ENCODE measurements at regions not wholly inside any gene's neighbourhood (a gene's known extent, or its start where the extent isn't known, plus 50 kb on each side); places are given as distances from the start of the nearest gene placed in this dataset.

DNA sequence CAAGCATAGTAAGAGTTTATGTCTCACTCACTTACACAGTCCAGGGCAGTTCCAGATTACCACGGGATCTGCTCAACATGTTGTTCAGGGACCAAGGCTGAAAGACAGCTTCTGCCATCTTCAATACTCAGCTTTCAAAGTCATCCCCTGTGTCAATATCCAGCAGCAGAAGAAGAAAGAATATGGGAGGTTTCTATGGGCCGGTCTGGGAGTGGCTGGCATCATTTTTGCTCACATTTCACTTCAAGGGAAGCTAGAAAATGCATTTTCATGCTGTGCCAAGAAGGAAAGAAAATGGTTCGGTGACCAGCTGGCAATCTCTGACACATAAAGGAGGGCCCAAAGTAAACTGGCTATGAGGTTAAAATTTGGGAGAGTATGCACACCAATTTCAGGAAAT lies 211.5 kb upstream of the KLF3 start:
- no peaks in the 10 kb centered on the region for H3K4me1 ChIP-seq (replicated peaks in 1 of 2)
- in situ Hi-C loops (cut with MboI; ENCODE audit: low pct_unique_long_range_greater_than_20kb in 2 of 9, low sequenced_read_pairs in 9 of 9, unreplicated experiment in 9 of 9) = no loop called here
- H3K4me3 ChIP-seq = no peak overlapping the region
- WGBS, 10 experiments = 5 to 100% (median 67%) methylated on average over 1 to 3 of the region's 3 CpGs; no CpG with 5 or more reads in 2 of the 10 experiments
- peak in 2 of 8 experiments; percentile 69 to 72 for ATAC-seq (replicated peaks in 6 of 8)
- no peak overlapping the region for H3K27ac ChIP-seq

- Histone ChIP-seq H3K27ac (no peak overlapping the region), H3K4me1 (replicated peaks in 1 of 2) (no peaks in the 10 kb centered on the region), H3K4me3 (no peak overlapping the region)
- in situ Hi-C loops (cut with MboI; ENCODE audit: low pct_unique_long_range_greater_than_20kb in 2 of 9, low sequenced_read_pairs in 9 of 9, unreplicated experiment in 9 of 9) = no loop called here
- WGBS, 10 experiments = 50 to 100% (median 89%) methylated on average over 1 to 3 of the region's 3 CpGs
- no peak for ATAC-seq (replicated peaks in 6 of 8)
Measured at GRCh38 chr4:38453253-38453881, 210.6 kb upstream of the KLF3 start.

DNA sequence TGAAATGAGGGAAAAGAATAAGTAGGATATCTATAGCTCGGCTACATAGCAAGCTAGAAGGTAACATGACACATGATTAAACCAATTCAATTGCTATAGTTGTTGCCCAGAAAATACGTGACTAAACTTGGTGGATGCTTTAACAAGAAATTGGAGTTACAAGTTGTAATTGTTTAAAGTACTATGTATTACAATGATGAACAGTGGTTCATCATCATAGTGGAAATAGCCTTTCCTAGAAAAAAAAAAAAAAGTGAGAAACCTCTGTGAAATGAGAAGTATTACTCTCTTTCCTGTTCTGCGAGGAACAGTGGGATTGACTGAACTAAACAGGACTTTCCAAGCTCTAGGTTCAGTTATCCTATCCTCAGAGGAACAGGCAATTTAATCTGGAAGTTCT lies 209.7 kb upstream of the KLF3 start:
- in situ Hi-C loops (cut with MboI; ENCODE audit: low pct_unique_long_range_greater_than_20kb in 2 of 9, low sequenced_read_pairs in 9 of 9, unreplicated experiment in 9 of 9) = no loop called here
- no peak for ATAC-seq (replicated peaks in 6 of 8)
- Histone ChIP-seq H3K27ac (no peak overlapping the region), H3K4me3 (no peak overlapping the region), H3K4me1 (replicated peaks in 1 of 2) (no peaks in the 10 kb centered on the region)
- WGBS, 10 experiments = 50 to 100% (median 92%) methylated on average over 1 to 3 of the region's 3 CpGs

DNA sequence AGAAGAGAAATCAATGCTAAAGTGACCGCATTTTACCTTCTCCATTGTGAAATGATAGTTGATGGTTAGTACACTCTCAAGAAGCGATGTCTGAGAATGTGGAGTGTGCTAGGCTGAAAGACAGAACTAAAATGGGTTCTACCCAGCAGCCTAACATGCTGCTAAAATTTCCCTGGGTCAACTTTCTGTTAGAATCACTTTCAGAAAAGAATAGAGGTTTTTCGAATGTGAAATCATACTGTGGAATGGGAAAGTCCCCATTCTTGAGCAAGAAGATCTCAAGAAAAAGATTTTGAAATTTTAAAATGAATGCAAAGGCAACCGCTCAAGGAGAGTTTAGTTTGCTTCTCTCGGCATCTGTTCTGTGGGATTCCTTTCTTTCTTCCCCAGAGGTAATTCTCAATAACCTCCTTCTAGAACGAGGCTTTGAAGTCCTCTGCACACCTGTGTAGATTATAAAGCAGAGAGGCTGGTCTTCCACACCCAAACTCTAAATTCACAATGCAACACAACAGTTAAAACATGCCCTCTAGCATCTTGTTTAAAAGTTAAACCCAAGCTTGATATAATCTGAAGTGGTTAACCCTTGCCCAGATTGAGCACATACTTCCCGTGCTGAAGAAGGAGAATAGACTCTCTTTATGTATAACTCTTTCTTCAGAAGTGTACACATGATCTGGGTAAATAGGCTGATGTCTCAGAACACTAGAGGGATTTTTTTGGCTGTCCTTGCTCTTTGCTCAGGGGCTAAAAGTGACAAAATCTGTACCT lies 208.7 kb upstream of the KLF3 start:
- ATAC-seq (replicated peaks in 6 of 8) = no peak
- no peak overlapping the region for H3K4me3 ChIP-seq
- 47 to 90% (median 82%) methylated on average over 2 to 6 of the region's 7 CpGs; no CpG with 5 or more reads in 2 of the 10 experiments for WGBS, 10 experiments

GRCh38 chr4:38456096-38456495 lies 207.9 kb upstream of the KLF3 start:
- Histone ChIP-seq H3K27ac (no peak overlapping the region), H3K4me3 (no peak overlapping the region), H3K4me1 (replicated peaks in 1 of 2) (no peaks in the 10 kb centered on the region)
- ATAC-seq (replicated peaks in 6 of 8) = no peak
- WGBS, 10 experiments = 80 to 100% methylated on average over 1 of the region's 1 CpG; no CpG with 5 or more reads in 8 of the 10 experiments
- in situ Hi-C loops (cut with MboI; ENCODE audit: low pct_unique_long_range_greater_than_20kb in 2 of 9, low sequenced_read_pairs in 9 of 9, unreplicated experiment in 9 of 9) = no loop called here

More for the DNA sequence above, 208.7 kb upstream of the KLF3 start:
- in situ Hi-C loops (cut with MboI; ENCODE audit: low pct_unique_long_range_greater_than_20kb in 2 of 9, low sequenced_read_pairs in 9 of 9, unreplicated experiment in 9 of 9) = no loop called here
- no peaks in the 10 kb centered on the region for H3K4me1 ChIP-seq (replicated peaks in 1 of 2)
- H3K27ac ChIP-seq = no peak overlapping the region

GRCh38 chr4:38461342-38461741 lies 202.7 kb upstream of the KLF3 start:
- no peak overlapping the region for H3K27ac ChIP-seq
- no peak overlapping the region for H3K4me3 ChIP-seq
- in situ Hi-C loops (cut with MboI; ENCODE audit: low pct_unique_long_range_greater_than_20kb in 2 of 9, low sequenced_read_pairs in 9 of 9, unreplicated experiment in 9 of 9) = no loop called here
- no peaks in the 10 kb centered on the region for H3K4me1 ChIP-seq (replicated peaks in 1 of 2)
- no peak for ATAC-seq (replicated peaks in 6 of 8)
- 60 to 98% (median 87%) methylated on average over 1 to 5 of the region's 7 CpGs; no CpG with 5 or more reads in 4 of the 10 experiments for whole genome bisulfite sequencing, 10 experiments

DNA sequence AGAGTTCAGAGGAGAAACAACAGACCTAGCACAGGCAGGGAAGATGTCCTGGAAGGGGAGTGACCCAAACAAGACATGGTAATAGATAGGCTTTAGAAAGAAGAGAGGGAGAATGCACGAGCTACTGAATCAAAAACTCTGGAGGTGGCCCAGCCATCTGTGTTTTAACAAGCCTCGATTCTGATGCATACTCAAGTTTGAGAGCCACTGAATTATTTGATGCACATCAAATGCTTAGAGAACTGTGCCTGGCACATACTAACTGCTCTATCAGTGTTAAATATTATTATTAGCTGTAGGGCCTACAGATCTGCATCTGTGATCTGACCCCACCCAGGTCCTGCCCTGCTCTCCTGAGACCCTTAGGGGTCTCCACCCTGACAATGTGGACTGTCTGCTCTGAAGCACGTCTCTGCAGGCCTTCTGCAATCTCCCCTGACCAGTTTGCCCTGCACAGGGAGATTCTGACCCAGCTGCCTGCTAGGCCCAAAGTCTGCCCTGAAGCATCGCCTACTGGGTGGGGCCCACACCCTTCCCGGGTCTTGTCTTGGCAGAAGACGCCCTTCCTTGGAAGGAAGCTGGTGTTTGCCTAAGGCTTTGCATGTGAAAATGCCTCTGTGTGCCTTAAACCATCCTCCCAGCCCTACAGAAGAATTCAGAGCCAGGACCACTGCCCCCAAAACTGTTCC lies 201.5 kb upstream of the KLF3 start:
- 0 to 75% (median 8%) methylated on average over 1 to 3 of the region's 6 CpGs; no CpG with 5 or more reads in 3 of the 10 experiments for WGBS, 10 experiments
- Histone ChIP-seq H3K27ac (no peak overlapping the region), H3K4me1 (replicated peaks in 1 of 2) (no peaks in the 10 kb centered on the region), H3K4me3 (no peak overlapping the region)
- peak in 3 of 8 experiments; percentile 87 to 96 (median 87) for ATAC-seq (replicated peaks in 6 of 8)
- in situ Hi-C loops (cut with MboI; ENCODE audit: low pct_unique_long_range_greater_than_20kb in 2 of 9, low sequenced_read_pairs in 9 of 9, unreplicated experiment in 9 of 9) = no loop called here

DNA sequence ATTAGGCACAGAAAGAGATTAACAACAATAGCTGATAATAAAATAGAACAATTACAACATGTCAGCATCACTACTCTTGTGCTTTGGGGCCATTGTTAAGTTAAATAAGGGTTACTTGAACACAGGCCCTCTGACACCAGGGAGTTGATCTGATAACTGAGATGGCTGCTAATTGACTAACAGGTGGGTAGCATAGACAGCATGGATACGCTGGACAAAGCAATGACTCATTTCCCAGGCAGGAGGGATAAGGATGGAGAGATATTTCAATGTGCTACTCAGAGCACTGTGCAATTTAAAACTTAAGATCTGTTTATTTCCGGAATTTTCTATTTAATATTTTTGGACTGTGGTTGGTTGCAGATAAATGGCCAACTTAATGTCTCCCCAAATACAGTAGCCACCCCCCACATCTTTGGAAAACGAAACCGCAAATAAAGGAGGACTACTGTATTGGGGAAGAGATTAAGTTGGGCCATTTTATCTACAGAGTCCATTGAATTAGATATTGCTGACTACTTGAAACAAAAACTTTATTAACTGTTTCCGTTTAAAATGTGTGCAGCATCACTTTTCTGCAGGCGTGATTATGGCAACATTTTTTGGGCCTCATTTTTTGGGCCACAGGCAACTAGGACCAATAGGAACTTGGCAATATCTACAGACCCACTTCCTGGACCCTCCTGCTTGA lies 200.6 kb upstream of the KLF3 start:
- H3K27ac ChIP-seq = no peak overlapping the region
- ATAC-seq (replicated peaks in 6 of 8) = peak in 1 of 8 experiments; percentile 4
- 20 to 96% (median 76%) methylated on average over 2 to 6 of the region's 6 CpGs; no CpG with 5 or more reads in 2 of the 10 experiments for WGBS, 10 experiments
- no peak overlapping the region for H3K4me3 ChIP-seq
- H3K4me1 ChIP-seq (replicated peaks in 1 of 2) = no peaks in the 10 kb centered on the region
- in situ Hi-C loops (cut with MboI; ENCODE audit: low pct_unique_long_range_greater_than_20kb in 2 of 9, low sequenced_read_pairs in 9 of 9, unreplicated experiment in 9 of 9) = no loop called here

- in situ Hi-C loops (cut with MboI; ENCODE audit: low pct_unique_long_range_greater_than_20kb in 2 of 9, low sequenced_read_pairs in 9 of 9, unreplicated experiment in 9 of 9) = no loop called here
- Histone ChIP-seq H3K27ac (no peak overlapping the region), H3K4me3 (no peak overlapping the region), H3K4me1 (replicated peaks in 1 of 2) (no peaks in the 10 kb centered on the region)
- ATAC-seq (replicated peaks in 6 of 8) = no peak
- WGBS, 10 experiments = 67 to 100% (median 92%) methylated on average over 1 to 4 of the region's 4 CpGs; no CpG with 5 or more reads in 3 of the 10 experiments
Measured at GRCh38 chr4:38464328-38464727, 199.7 kb upstream of the KLF3 start.

DNA sequence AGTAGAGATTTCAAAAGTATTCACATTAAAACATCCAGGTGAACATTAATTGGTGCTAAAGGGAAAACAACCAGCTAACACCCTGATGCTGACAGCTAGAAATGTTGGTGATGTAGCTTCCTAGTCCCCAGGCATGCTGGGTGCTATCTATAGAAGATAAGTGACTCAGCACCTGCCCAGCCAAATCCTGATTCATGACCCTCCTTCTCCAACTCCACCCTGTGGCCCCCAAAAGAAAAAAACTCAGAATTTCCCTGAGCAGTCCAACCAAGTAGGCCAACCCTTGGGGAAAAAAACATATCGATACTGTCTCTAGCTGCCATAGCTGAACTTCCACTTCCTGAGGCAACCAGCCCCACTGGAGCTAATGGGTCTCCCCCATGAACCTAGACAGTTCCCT lies 197.6 kb upstream of the KLF3 start:
- in situ Hi-C loops (cut with MboI; ENCODE audit: low pct_unique_long_range_greater_than_20kb in 2 of 9, low sequenced_read_pairs in 9 of 9, unreplicated experiment in 9 of 9) = no loop called here
- 60 to 100% (median 92%) methylated on average over 1 of the region's 1 CpG; no CpG with 5 or more reads in 4 of the 10 experiments for WGBS, 10 experiments
- Histone ChIP-seq H3K4me1 (replicated peaks in 1 of 2) (no peaks in the 10 kb centered on the region), H3K4me3 (no peak overlapping the region), H3K27ac (no peak overlapping the region)
- ATAC-seq (replicated peaks in 6 of 8) = no peak

GRCh38 chr4:38467296-38467695 lies 196.7 kb upstream of the KLF3 start:
- Histone ChIP-seq H3K27ac (no peak overlapping the region), H3K4me1 (replicated peaks in 1 of 2) (no peaks in the 10 kb centered on the region), H3K4me3 (no peak overlapping the region)
- in situ Hi-C loops (cut with MboI; ENCODE audit: low pct_unique_long_range_greater_than_20kb in 2 of 9, low sequenced_read_pairs in 9 of 9, unreplicated experiment in 9 of 9) = no loop called here
- 0 to 86% (median 80%) methylated on average over 1 of the region's 1 CpG; no CpG with 5 or more reads in 3 of the 10 experiments for WGBS, 10 experiments
- no peak for ATAC-seq (replicated peaks in 6 of 8)

- peak in 3 of 8 experiments; percentile 68 to 98 (median 82) for ATAC-seq (replicated peaks in 6 of 8)
- in situ Hi-C loops (cut with MboI; ENCODE audit: low pct_unique_long_range_greater_than_20kb in 2 of 9, low sequenced_read_pairs in 9 of 9, unreplicated experiment in 9 of 9) = no loop called here
- Histone ChIP-seq H3K4me3 (no peak overlapping the region), H3K4me1 (replicated peaks in 1 of 2) (no peaks in the 10 kb centered on the region), H3K27ac (no peak overlapping the region)
- WGBS, 10 experiments = 0 to 100% (median 82%) methylated on average over 1 to 3 of the region's 3 CpGs; no CpG with 5 or more reads in 2 of the 10 experiments
Measured at GRCh38 chr4:38468339-38468866, 195.6 kb upstream of the KLF3 start.
